ENCODE measurements at regions not wholly inside any gene's neighbourhood (a gene's known extent, or its start where the extent isn't known, plus 50 kb on each side); places are given as distances from the start of the nearest gene placed in this dataset.

DNA sequence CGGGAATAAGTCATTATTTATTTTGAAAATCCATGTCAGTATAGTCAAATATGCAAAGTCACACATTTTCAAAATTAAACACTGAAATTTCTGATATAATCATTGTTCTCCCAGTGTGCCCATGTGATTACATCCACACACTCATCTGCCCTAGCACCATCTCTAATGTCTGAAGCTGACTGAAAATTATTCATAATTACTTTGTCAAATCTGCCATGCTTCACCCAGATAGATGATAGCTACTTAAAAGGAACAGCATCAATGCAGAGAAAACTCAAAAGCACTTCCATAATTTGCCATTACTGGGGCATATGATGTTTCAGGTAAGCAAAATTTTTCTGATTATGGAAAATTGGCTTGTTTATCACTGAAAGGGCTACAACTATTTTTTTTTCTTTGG, 1433.3 kb upstream of the IGFBP7 start:
- WGBS, 2 donors = 59 to 79% methylated on average over 1 of the region's 1 CpG
- TF ChIP-seq, protein P1, sequence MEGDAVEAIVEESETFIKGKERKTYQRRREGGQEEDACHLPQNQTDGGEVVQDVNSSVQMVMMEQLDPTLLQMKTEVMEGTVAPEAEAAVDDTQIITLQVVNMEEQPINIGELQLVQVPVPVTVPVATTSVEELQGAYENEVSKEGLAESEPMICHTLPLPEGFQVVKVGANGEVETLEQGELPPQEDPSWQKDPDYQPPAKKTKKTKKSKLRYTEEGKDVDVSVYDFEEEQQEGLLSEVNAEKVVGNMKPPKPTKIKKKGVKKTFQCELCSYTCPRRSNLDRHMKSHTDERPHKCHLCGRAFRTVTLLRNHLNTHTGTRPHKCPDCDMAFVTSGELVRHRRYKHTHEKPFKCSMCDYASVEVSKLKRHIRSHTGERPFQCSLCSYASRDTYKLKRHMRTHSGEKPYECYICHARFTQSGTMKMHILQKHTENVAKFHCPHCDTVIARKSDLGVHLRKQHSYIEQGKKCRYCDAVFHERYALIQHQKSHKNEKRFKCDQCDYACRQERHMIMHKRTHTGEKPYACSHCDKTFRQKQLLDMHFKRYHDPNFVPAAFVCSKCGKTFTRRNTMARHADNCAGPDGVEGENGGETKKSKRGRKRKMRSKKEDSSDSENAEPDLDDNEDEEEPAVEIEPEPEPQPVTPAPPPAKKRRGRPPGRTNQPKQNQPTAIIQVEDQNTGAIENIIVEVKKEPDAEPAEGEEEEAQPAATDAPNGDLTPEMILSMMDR (IDR thresholded peaks at IDR 0.05; ENCODE audit: control extremely low read depth, extremely low read depth) = no peak
- H3K9me3 ChIP-seq (ENCODE audit: control insufficient read depth in 4 of 4, insufficient read depth in 3 of 4, low read length in 3 of 4) = no peaks in the 10 kb centered on the region

DNA sequence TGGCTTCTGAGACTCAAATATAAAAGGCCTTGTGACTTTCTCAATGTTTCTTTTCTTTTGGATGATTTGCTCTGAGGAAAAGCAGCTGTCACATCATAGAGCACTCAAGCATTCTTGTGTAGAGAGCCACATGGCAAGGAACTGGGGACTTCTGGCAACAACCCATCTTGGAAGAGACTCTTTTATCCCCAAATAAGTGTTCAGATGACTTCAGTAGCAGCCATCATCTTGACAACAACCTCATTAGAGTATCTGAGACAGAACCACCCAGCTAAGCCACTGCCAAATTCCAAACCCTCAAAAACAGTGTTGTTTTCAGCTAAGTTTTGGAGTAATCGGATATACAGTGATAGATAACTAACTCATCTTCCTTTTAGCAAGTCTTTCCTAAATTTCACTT, 1431.7 kb upstream of the IGFBP7 start:
- DNase-seq (peak; percentile 24 to 70 (median 67)), ATAC-seq (ENCODE audit: insufficient read depth, low FRiP score) (no peak)
- no peaks in the 10 kb centered on the region for H3K9me3 ChIP-seq (ENCODE audit: control insufficient read depth in 4 of 4, insufficient read depth in 3 of 4, low read length in 3 of 4)
- TF ChIP-seq, protein P1 (IDR thresholded peaks at IDR 0.05; ENCODE audit: control extremely low read depth, extremely low read depth) = no peak
- no peaks in the 10 kb centered on the region for H3K4me1 ChIP-seq (ENCODE audit: control insufficient read depth in 5 of 5, insufficient read depth in 5 of 5, low read length in 5 of 5)
- no peaks in the 10 kb centered on the region for H3K36me3 ChIP-seq (ENCODE audit: control insufficient read depth in 4 of 4, insufficient read depth in 4 of 4, low read length in 4 of 4)
- H3K9ac ChIP-seq (ENCODE audit: insufficient read depth in 1 of 2, low read length in 2 of 2) = no peak overlapping the region
- H3K27me3 ChIP-seq (ENCODE audit: control insufficient read depth in 3 of 3, insufficient read depth in 3 of 3, low read length in 2 of 3) = no peaks in the 10 kb centered on the region
- no peak overlapping the region for H3K4me3 ChIP-seq
- H3K27ac ChIP-seq (ENCODE audit: low read depth in 1 of 2, low read length in 1 of 2) = no peak overlapping the region
- WGBS, 2 donors = 77 to 84% methylated on average over 1 of the region's 1 CpG

More for the DNA sequence above, 1433.3 kb upstream of the IGFBP7 start:
- Histone ChIP-seq H3K36me3 (ENCODE audit: control insufficient read depth in 4 of 4, insufficient read depth in 4 of 4, low read length in 4 of 4) (no peaks in the 10 kb centered on the region), H3K4me1 (ENCODE audit: control insufficient read depth in 5 of 5, insufficient read depth in 5 of 5, low read length in 5 of 5) (no peaks in the 10 kb centered on the region), H3K27me3 (ENCODE audit: control insufficient read depth in 3 of 3, insufficient read depth in 3 of 3, low read length in 2 of 3) (no peaks in the 10 kb centered on the region), H3K27ac (ENCODE audit: low read depth in 1 of 2, low read length in 1 of 2) (no peak overlapping the region), H3K4me3 (no peak overlapping the region), H3K9ac (ENCODE audit: insufficient read depth in 1 of 2, low read length in 2 of 2) (no peak overlapping the region)
- DNase-seq (no peak), ATAC-seq (ENCODE audit: insufficient read depth, low FRiP score) (no peak)

DNA sequence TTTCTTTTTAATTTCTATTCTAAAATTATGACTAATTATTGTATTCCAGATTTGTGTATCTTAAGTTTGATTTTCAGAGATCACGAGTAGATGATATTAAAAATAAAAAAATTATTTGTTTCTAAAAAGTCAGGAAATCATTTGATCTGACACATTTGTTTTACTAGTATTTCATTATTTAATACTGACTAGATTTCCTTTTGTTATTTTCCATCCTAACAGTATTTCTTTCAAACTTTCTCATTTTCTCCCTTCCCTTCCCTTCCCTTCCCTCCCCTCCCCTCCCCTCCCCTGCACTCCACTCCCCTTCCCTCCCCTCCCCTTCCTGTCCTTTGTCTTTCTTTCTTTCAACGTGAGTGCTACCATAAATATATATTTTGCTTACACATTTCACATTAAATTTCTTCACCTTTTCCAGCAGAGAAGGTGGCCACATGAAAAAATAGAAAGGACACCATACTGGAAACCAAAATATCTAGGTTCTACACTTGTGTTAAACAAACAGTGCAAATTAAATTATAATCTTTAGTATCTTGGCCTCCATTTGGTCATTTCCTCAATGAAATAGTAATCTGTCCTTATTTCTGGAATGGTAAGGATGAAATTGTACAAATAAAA, 1412.7 kb upstream of the IGFBP7 start:
- DNase-seq (no peak), ATAC-seq (ENCODE audit: insufficient read depth, low FRiP score) (no peak)
- no peaks in the 10 kb centered on the region for H3K4me1 ChIP-seq (ENCODE audit: control insufficient read depth in 5 of 5, insufficient read depth in 5 of 5, low read length in 5 of 5)
- WGBS, 2 donors = 58 to 66% methylated on average over 2 of the region's 2 CpGs
- no peak overlapping the region for H3K4me3 ChIP-seq
- H3K9ac ChIP-seq (ENCODE audit: insufficient read depth in 1 of 2, low read length in 2 of 2) = no peak overlapping the region
- H3K36me3 ChIP-seq (ENCODE audit: control insufficient read depth in 4 of 4, insufficient read depth in 4 of 4, low read length in 4 of 4) = no peaks in the 10 kb centered on the region
- H3K27ac ChIP-seq (ENCODE audit: low read depth in 1 of 2, low read length in 1 of 2) = no peak overlapping the region
- no peaks in the 10 kb centered on the region for H3K27me3 ChIP-seq (ENCODE audit: control insufficient read depth in 3 of 3, insufficient read depth in 3 of 3, low read length in 2 of 3)
- no peaks in the 10 kb centered on the region for H3K9me3 ChIP-seq (ENCODE audit: control insufficient read depth in 4 of 4, insufficient read depth in 3 of 4, low read length in 3 of 4)
- TF ChIP-seq, protein P1 (IDR thresholded peaks at IDR 0.05; ENCODE audit: control extremely low read depth, extremely low read depth) = no peak

DNA sequence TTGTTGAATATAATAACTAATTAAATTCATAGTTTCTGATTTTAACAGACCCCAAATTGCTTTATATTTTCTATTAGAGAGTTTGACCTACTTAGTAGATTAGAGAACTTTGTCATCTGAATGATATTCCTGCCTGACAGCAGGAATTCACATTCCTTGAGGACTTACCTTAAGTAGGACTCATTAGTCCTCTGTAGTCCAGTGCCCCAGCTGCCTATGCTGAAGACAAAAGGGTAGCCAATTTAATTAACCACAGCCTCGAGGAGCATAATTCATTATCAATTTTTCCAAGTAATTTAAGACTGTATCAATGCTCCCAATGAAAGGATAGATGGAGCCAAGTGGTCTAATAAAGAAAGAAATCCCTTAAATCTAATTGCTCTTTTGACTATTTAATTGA, 1405.0 kb upstream of the IGFBP7 start:
- no peaks in the 10 kb centered on the region for H3K4me1 ChIP-seq (ENCODE audit: control insufficient read depth in 5 of 5, insufficient read depth in 5 of 5, low read length in 5 of 5)
- WGBS, 2 donors = 51 to 68% methylated on average over 1 of the region's 1 CpG
- no peak overlapping the region for H3K4me3 ChIP-seq
- DNase-seq (no peak), ATAC-seq (ENCODE audit: insufficient read depth, low FRiP score) (no peak)
- TF ChIP-seq, protein P1 (IDR thresholded peaks at IDR 0.05; ENCODE audit: control extremely low read depth, extremely low read depth) = no peak
- no peaks in the 10 kb centered on the region for H3K9me3 ChIP-seq (ENCODE audit: control insufficient read depth in 4 of 4, insufficient read depth in 3 of 4, low read length in 3 of 4)
- H3K27ac ChIP-seq (ENCODE audit: low read depth in 1 of 2, low read length in 1 of 2) = no peak overlapping the region
- H3K9ac ChIP-seq (ENCODE audit: insufficient read depth in 1 of 2, low read length in 2 of 2) = no peak overlapping the region
- H3K27me3 ChIP-seq (ENCODE audit: control insufficient read depth in 3 of 3, insufficient read depth in 3 of 3, low read length in 2 of 3) = no peaks in the 10 kb centered on the region
- no peaks in the 10 kb centered on the region for H3K36me3 ChIP-seq (ENCODE audit: control insufficient read depth in 4 of 4, insufficient read depth in 4 of 4, low read length in 4 of 4)
